Medulla oblongata (tissue), 1 donor: ENCODE measurements at regions not wholly inside any gene's neighbourhood (a gene's known extent, or its start where the extent isn't known, plus 50 kb on each side); places are given as distances from the start of the nearest gene placed in this dataset.
"Not testable (repeated sequence)": the region's sequence is repeated elsewhere in the genome, so short reads cannot be mapped to it uniquely, and the experiment has no call there.

ENCODE experiments used
- DNase-seq: peaks from one replicate; pipeline ENCODE4 v3.0.0-alpha.2; 2015; ENCODE audit errors: extremely low spot score

GRCh38 chr2:192983173-192983572 is 788.4 kb upstream of the TMEFF2 start:
- DNase-seq, result no peak

GRCh38 chr2:192978395-192978794 is 783.7 kb upstream of the TMEFF2 start:
- DNase-seq, result no peak

- DNase-seq, result no peak
These were observed 777.2 kb upstream of the TMEFF2 start for GRCh38 chr2:192971981-192972380.

- DNase-seq, result no peak
These were observed 774.3 kb upstream of the TMEFF2 start for GRCh38 chr2:192969055-192969454.

GRCh38 chr2:192960945-192961344 is 766.2 kb upstream of the TMEFF2 start:
- no peak for DNase-seq

GRCh38 chr2:192958615-192959014 is 763.9 kb upstream of the TMEFF2 start:
- DNase-seq, result not testable (repeated sequence)

- DNase-seq, result no peak
These were observed 762.7 kb upstream of the TMEFF2 start for GRCh38 chr2:192957425-192957824.

- DNase-seq, result no peak
These were observed 758.4 kb upstream of the TMEFF2 start for GRCh38 chr2:192953116-192953515.

- no peak for DNase-seq
These were observed 757.5 kb upstream of the TMEFF2 start for GRCh38 chr2:192952245-192952644.

- no peak for DNase-seq
These were observed 753.6 kb upstream of the TMEFF2 start for GRCh38 chr2:192948316-192948715.

GRCh38 chr2:192947352-192947751 is 752.6 kb upstream of the TMEFF2 start:
- no peak for DNase-seq

- DNase-seq, result no peak
These were observed 746.0 kb upstream of the TMEFF2 start for GRCh38 chr2:192940767-192941166.

GRCh38 chr2:192932376-192932775 is 737.6 kb upstream of the TMEFF2 start:
- no peak for DNase-seq

- not testable (repeated sequence) for DNase-seq
These were observed 726.9 kb upstream of the TMEFF2 start for GRCh38 chr2:192921631-192922030.

GRCh38 chr2:192901446-192901845 is 706.7 kb upstream of the TMEFF2 start:
- DNase-seq, result no peak

GRCh38 chr2:192899466-192899865 is 704.7 kb upstream of the TMEFF2 start:
- no peak for DNase-seq

GRCh38 chr2:192893976-192894375 is 699.2 kb upstream of the TMEFF2 start:
- not testable (repeated sequence) for DNase-seq

- DNase-seq, result no peak
These were observed 693.4 kb upstream of the TMEFF2 start for GRCh38 chr2:192888109-192888508.

- DNase-seq, result no peak
These were observed 692.6 kb upstream of the TMEFF2 start for GRCh38 chr2:192887337-192887736.

- DNase-seq, result no peak
These were observed 691.9 kb upstream of the TMEFF2 start for GRCh38 chr2:192886636-192887035.

- no peak for DNase-seq
These were observed 690.9 kb upstream of the TMEFF2 start for GRCh38 chr2:192885569-192886160.

GRCh38 chr2:192877159-192877558 is 682.4 kb upstream of the TMEFF2 start:
- DNase-seq, result no peak

GRCh38 chr2:192876698-192877097 is 682.0 kb upstream of the TMEFF2 start:
- DNase-seq, result no peak

- DNase-seq, result no peak
These were observed 660.0 kb upstream of the TMEFF2 start for GRCh38 chr2:192854706-192855105.
